ENCODE measurements at regions not wholly inside any gene's neighbourhood (a gene's known extent, or its start where the extent isn't known, plus 50 kb on each side); places are given as distances from the start of the nearest gene placed in this dataset.
"Not testable (repeated sequence)": the region's sequence is repeated elsewhere in the genome, so short reads cannot be mapped to it uniquely, and the experiment has no call there.

DNA sequence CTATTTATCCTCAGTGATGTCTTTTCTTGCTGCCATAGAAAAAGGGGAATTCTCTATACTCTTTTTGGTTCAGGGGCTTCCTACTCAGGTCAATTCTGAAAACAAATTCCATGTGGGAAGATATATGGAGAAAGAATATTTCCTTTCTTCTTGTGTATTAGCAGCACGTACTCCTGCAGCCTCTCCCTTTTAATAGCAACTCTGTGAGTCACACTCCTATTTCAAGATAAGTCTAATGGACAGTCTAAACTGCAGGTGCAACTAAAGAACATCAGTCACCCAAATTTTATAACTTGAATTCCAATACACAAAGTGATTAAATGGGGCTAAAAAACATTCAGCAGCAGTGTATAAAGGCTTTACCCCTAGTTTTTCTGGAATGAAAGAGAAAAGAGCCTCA is 942.2 kb downstream of the CNTNAP5 start:
- no peak for DNase-seq

- no peak for DNase-seq
Observed at GRCh38 chr2:124970030-124970429, 944.9 kb downstream of the CNTNAP5 start.

- no peak for DNase-seq
Observed at GRCh38 chr2:124973396-124973795, 948.3 kb downstream of the CNTNAP5 start.

GRCh38 chr2:124975224-124975623 is 950.1 kb downstream of the CNTNAP5 start:
- no peak for DNase-seq

DNA sequence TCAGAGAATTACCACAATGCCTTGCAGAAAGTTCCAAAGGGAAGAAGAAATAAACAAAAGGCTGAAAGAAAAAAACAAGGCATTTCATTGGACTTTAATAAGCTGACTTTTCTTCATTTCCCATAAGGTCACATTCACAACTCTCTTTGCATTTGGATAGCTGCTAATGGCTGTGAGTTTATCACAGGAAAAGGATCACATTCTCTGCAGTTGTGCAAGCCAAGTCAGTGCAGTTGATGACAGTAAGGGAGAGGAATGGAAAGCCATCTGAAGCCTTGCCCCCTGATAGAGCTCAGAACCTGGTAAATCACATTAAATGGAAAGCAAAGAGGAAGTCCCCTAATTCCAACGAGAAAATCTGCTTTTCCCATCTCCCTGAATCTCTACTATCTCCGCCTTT is 950.6 kb downstream of the CNTNAP5 start:
- no peak for DNase-seq

- DNase-seq, result no peak
Observed at GRCh38 chr2:124978597-124978996, 953.5 kb downstream of the CNTNAP5 start.

- no peak for DNase-seq
Observed at GRCh38 chr2:124983595-124983994, 958.5 kb downstream of the CNTNAP5 start.

DNA sequence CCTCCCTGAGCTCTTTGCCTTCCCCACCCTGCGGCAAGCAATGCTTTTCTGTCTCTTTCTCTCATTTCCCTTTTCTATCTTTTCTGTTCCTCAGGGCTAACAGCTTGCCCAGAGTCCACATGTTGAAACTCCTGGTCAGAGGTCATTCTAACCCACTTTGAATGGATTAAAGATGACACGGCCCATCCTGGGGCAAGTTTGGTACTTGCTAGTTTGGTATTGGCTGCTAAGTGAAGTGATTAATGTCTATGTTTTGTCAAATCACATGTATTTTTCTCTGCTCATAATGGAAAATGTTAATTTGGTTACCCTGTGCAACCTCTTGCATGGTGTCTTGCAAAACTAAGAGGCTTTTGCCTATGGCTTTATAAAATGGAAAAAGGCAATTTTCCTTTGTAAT is 960.2 kb downstream of the CNTNAP5 start:
- no peak for DNase-seq

GRCh38 chr2:124986136-124986535 is 961.0 kb downstream of the CNTNAP5 start:
- DNase-seq, result no peak

DNA sequence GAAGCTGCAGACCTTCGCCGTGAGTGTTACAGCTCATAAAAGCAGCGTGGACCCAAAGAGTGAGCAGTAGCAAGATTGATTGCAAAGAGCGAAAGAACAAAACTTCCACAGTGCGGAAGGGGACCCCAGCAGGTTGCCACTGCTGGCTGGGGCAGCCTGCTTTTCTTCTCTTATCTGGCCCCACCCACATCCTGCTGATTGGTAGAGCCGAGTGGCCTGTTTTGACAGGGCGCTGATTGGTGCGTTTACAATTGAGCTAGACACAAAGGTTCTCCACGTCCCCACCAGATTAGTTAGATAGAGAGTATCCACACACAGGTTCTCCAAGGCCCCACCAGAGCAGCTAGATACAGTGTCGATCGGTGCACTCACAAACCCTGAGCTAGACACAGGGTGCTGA is 961.8 kb downstream of the CNTNAP5 start:
- not testable (repeated sequence) for DNase-seq

DNA sequence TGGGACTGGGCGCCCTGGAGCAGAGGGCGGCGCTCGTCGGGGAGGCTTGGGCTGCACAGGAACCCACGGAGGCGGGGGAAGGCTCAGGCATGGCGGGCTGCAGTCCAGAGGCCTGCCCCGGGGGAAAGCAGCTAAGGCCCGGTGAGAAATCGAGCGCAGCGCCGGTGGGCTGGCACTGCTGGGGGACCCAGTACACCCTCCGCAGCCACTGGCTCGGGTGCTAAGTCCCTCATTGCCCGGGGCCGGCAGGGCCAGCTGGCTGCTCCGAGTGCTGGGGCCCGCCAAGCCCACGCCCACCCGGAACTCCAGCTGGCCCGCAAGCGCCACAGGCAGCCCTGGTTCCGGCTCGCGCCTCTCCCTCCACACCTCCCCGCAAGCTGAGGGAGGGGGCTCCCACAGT is 962.3 kb downstream of the CNTNAP5 start:
- not testable (repeated sequence) for DNase-seq

GRCh38 chr2:124988111-124988510 is 963.0 kb downstream of the CNTNAP5 start:
- no peak for DNase-seq

DNA sequence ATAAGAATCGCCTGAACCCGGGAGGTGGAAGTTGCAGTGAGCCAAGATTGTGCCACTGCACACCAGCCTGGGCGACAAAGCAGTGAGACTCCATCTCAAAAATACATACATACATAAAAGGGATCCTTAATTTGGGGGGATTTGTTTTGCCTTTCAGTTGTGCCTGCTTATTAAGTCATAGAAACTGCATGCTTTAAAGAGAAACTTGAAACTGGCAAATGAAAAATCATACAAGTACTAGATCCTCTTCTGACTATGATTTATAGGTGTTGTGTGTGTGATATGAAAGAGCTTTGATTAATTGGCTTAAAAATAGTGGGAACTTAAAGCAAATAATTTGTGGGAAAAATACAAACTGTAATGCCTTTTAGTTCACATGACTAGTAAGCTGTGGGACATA is 963.7 kb downstream of the CNTNAP5 start:
- DNase-seq, result no peak

- no peak for DNase-seq
Observed at GRCh38 chr2:124993809-124994208, 968.7 kb downstream of the CNTNAP5 start.

DNA sequence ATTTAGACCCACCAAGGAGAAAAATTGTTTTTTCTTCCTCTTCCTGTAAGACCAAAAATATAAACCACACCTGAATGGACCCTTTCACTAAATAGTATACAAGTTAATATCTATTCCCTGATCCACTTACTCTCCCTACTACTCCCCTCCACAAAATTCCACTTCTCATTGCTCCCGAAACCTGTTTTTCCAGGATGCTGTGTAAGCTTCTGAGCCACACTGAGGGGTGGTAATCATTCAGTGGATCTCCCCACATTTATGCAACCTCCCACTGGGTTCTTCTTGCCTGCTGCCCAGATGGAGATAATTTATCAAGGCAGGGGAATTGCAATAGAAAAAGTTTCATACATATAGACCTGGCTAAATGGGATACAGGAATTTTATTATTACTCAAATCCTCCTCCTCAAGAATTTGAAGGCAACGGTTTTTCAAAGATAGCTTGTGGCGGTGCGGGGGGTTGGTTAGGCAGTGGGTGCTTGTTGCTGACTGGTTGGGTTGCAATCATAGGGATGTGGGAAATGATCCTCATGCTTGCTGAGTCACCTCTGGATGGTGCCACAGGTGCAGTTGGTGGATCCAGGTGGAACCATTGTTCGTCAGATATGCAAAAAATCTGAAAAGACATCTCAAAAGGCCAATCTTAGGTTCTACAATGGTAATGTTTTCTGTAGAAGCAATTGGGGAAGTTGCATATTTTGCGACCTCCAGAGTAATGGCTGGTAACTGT is 970.3 kb downstream of the CNTNAP5 start:
- DNase-seq, result no peak

GRCh38 chr2:124996406-124996805 is 971.3 kb downstream of the CNTNAP5 start:
- no peak for DNase-seq

- DNase-seq, result no peak
Observed at GRCh38 chr2:124999906-125000305, 974.8 kb downstream of the CNTNAP5 start.

- no peak for DNase-seq
Observed at GRCh38 chr2:125004106-125004800, 979.2 kb downstream of the CNTNAP5 start.

DNA sequence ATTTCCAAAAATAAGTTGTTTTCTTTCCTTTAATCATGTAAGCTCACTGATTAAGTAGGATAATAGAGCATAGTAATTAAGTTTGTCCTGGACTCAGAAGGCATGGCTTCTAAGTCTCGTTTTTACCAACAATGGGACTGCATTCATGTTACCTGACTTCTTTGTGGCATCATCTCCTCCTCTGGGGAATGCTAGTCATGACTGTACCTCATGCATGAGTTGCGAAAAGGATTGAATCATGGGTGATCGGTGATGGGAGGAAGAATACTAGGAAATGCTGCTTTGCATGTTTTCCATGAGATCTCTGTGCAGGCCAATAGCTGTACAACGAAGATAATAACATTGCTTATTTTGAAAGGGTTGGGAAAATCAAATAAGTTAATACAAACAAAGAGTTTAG is 981.6 kb downstream of the CNTNAP5 start:
- no peak for DNase-seq

- not testable (repeated sequence) for DNase-seq
Observed at GRCh38 chr2:125028721-125029120, 1003.6 kb downstream of the CNTNAP5 start.

DNA sequence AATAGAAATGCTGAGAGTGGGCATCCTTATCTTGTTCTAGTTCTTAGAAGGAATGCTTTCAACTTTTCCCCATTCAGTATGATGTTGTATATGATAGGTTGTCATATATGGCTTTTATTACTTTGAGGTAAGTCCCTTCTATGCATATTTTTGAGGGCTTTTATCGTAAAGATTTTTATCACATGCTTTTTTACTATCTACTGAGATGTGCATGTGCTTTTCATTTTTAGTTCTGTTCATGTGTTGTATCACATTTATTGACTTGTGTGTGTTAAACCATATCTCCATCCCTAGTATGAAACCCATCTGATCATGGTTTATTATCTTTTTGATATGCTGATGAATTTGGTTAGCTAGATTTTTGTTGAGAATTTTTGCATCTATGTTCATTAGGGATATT is 1008.8 kb downstream of the CNTNAP5 start:
- no peak for DNase-seq

- no peak for DNase-seq
Observed at GRCh38 chr2:125037135-125037653, 1012.1 kb downstream of the CNTNAP5 start.

- DNase-seq, result no peak
Observed at GRCh38 chr2:125041846-125042245, 1016.8 kb downstream of the CNTNAP5 start.

DNA sequence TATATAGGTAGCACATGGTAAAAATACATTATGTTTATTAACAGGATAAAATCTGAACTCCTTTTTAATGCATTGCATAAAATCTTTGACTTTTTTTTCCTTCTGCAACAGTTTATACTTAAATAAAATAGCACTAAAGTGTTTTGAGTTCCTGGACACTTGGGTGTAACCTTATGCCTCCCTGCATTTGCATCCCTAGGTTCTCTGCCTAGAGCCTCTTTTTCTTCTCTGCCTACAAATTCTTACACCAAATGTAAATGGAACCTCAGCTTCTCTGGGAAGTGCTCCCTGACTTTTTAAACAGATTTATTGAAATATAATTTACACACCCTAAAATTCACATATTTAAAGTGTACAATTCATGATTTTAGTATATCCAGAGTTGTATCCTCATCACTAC is 1017.6 kb downstream of the CNTNAP5 start:
- DNase-seq, result no peak
